ENCODE measurements at regions not wholly inside any gene's neighbourhood (a gene's known extent, or its start where the extent isn't known, plus 50 kb on each side); places are given as distances from the start of the nearest gene placed in this dataset.

DNA sequence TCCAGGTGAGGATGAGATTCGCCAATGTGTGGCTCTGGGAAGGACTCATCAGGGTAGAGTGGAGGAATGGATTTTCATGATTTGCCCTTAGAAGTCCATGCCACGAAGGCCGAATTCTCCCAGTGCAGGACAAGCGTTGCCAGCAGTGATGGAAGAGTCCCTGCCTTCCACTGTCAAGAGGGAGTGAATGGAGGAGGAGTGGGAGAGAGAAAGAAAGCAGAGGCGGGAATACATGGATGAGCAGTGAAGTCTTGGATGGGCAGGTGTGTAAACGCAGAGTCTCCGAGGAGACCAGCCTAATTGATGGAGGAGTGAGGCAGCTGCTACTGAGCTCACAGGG, 419.2 kb downstream of the GLRX3 start:
- Histone ChIP-seq H3K9me3 (ENCODE audit: low read depth) (no peaks in the 10 kb centered on the region), H3K36me3 (ENCODE audit: low read depth) (no peaks in the 10 kb centered on the region), H3K9me2 (ENCODE audit: insufficient read depth) (no peaks in the 10 kb centered on the region), H3K9ac (no peak overlapping the region), H3F3A (ENCODE audit: insufficient read depth) (no peaks in the 10 kb centered on the region), H3K4me3 (no peak overlapping the region), H3K4me1 (ENCODE audit: insufficient read depth) (no peaks in the 10 kb centered on the region), H2AFZ (no peak overlapping the region), H3K27ac (no peak overlapping the region), H3K27me3 (replicated peaks; ENCODE audit: insufficient read depth) (no peaks in the 10 kb centered on the region), H4K20me1 (ENCODE audit: insufficient read depth) (no peaks in the 10 kb centered on the region), H3K4me2 (ENCODE audit: unreplicated experiment) (no peak overlapping the region), H3K79me2 (ENCODE audit: insufficient read depth) (no peaks in the 10 kb centered on the region)
- WGBS, 2 experiments (ENCODE audit: low coverage in 1 of 2, low lambda C conversion rate in 2 of 2, missing lambda C conversion rate in 2 of 2) = 44 to 52% methylated on average over 7 of the region's 7 CpGs
- no peak for DNase-seq
- in situ Hi-C loops (cut with MboI) = no loop called here
- TF ChIP-seq EZH2phosphoT487 (IDR thresholded peaks at IDR 0.05; ENCODE audit: insufficient read depth, low read depth) = no peak
- no peak for TF ChIP-seq EZH2 (IDR thresholded peaks at IDR 0.05; ENCODE audit: insufficient read depth, poor library complexity, severe bottlenecking)

DNA sequence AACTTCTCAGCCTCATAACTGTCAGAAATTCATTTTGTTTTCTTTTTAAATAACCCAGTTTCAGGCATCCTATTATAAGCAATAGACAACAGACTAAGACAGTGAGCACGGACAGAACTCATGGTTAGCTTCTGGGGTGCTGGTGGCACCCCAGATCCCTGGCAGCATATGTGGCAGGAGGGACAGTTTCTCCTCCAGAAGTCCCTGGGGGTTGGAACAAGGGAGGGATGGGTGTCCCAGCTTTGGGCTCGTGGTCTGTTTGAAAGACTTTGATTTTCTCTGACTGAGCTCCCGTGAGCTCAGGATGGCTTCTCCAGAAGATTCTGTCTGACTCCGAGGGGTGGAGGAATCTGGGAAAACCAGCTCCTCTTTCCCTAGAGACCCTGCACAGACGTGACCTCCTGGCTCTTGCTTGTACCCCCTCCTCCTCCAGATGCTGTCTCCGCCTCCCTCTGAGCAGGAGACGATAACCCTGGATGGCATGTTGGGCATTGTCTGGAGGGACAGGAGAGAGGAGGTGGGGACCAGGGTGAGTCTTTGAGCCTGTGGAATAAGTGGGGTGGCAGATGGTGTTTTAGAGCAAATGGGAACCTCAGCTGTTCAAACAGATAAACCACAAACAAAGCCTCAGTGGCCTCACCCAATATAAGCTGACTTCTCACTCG, 421.1 kb downstream of the GLRX3 start:
- in situ Hi-C loops (cut with MboI) = no loop called here
- H3K36me3 ChIP-seq (ENCODE audit: low read depth) = no peaks in the 10 kb centered on the region
- no peak overlapping the region for H3K4me3 ChIP-seq
- H3K9me3 ChIP-seq (ENCODE audit: low read depth) = no peaks in the 10 kb centered on the region
- H3K9me2 ChIP-seq (ENCODE audit: insufficient read depth) = no peaks in the 10 kb centered on the region
- 15 to 16% methylated on average over 8 of the region's 8 CpGs for WGBS, 2 experiments (ENCODE audit: low coverage in 1 of 2, low lambda C conversion rate in 2 of 2, missing lambda C conversion rate in 2 of 2)
- H2AFZ ChIP-seq = no peak overlapping the region
- H4K20me1 ChIP-seq (ENCODE audit: insufficient read depth) = no peaks in the 10 kb centered on the region
- H3K4me1 ChIP-seq (ENCODE audit: insufficient read depth) = no peaks in the 10 kb centered on the region
- H3K27me3 ChIP-seq (replicated peaks; ENCODE audit: insufficient read depth) = no peaks in the 10 kb centered on the region
- no peak overlapping the region for H3K27ac ChIP-seq
- no peak for DNase-seq
- H3K4me2 ChIP-seq (ENCODE audit: unreplicated experiment) = no peak overlapping the region
- no peak for TF ChIP-seq EZH2phosphoT487 (IDR thresholded peaks at IDR 0.05; ENCODE audit: insufficient read depth, low read depth)
- H3K79me2 ChIP-seq (ENCODE audit: insufficient read depth) = no peaks in the 10 kb centered on the region
- no peaks in the 10 kb centered on the region for H3F3A ChIP-seq (ENCODE audit: insufficient read depth)
- no peak overlapping the region for H3K9ac ChIP-seq

DNA sequence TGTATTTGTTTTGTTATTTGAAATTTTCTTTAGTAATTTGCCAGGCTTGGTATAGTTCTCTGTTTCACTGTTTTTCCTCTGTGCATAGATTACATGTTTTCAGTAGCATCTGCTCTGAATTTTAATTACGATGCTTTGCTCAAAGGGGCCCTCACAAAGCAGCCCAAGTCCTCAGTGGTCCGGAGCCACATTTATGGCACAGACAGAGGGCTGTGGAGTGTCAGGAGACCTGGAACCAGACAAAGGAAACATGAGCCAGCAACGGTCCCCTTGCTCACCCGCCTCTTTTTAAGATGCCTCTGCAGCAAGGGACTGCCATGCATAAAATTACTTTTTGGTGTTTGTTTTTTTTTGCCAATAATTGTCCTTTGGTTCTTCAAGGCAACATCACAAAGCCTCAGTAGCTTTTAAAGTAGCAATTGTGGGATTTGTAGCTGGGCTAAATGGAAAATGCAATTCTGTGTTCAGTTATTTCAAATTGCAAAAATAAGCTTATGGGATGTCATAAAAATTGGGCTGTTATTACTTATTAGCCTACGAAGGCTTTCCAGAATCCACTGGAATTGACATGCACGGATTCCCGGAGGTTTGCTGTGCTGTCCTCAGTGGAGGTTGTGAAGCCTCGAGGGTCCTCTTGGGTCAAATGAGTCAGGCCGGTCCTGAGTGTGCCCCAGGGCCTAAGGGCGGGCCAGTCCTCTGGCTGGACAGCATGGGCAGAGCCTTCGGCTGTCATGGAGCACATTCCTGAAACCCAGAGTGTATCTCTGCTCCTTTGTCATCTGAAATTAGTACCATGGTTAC, 422.8 kb downstream of the GLRX3 start:
- H3K36me3 ChIP-seq (ENCODE audit: low read depth) = no peaks in the 10 kb centered on the region
- no peaks in the 10 kb centered on the region for H3K79me2 ChIP-seq (ENCODE audit: insufficient read depth)
- H3K9ac ChIP-seq = no peak overlapping the region
- WGBS, 2 experiments (ENCODE audit: low coverage in 1 of 2, low lambda C conversion rate in 2 of 2, missing lambda C conversion rate in 2 of 2) = 6% methylated on average over 11 of the region's 11 CpGs
- in situ Hi-C loops (cut with MboI) = no loop called here
- no peak overlapping the region for H2AFZ ChIP-seq
- no peak overlapping the region for H3K4me2 ChIP-seq (ENCODE audit: unreplicated experiment)
- no peak overlapping the region for H3K4me3 ChIP-seq
- H3K27me3 ChIP-seq (replicated peaks; ENCODE audit: insufficient read depth) = no peaks in the 10 kb centered on the region
- no peak overlapping the region for H3K27ac ChIP-seq
- no peaks in the 10 kb centered on the region for H4K20me1 ChIP-seq (ENCODE audit: insufficient read depth)
- no peaks in the 10 kb centered on the region for H3K9me3 ChIP-seq (ENCODE audit: low read depth)
- H3K4me1 ChIP-seq (ENCODE audit: insufficient read depth) = no peaks in the 10 kb centered on the region
- no peak for TF ChIP-seq EZH2 (IDR thresholded peaks at IDR 0.05; ENCODE audit: insufficient read depth, poor library complexity, severe bottlenecking)
- TF ChIP-seq EZH2phosphoT487 (IDR thresholded peaks at IDR 0.05; ENCODE audit: insufficient read depth, low read depth) = no peak
- no peaks in the 10 kb centered on the region for H3F3A ChIP-seq (ENCODE audit: insufficient read depth)
- H3K9me2 ChIP-seq (ENCODE audit: insufficient read depth) = no peaks in the 10 kb centered on the region
- no peak for DNase-seq

DNA sequence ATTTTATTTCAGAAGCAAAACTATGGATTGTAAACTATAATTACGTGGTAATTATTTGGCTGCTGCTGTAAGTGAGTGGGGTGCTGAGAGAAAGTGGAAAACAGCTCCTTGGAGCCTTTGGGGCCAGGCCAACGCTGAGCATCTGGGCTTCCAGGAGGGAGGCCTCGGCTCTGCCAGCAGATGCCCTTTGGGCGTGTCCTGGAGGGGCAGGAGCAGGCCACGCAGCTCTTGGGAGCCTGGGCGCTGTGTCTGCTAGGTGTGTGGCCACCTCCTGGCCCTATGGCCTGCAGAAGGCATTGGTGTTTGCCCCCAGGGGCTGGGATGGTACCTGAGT, 423.3 kb downstream of the GLRX3 start:
- no peaks in the 10 kb centered on the region for H3K9me3 ChIP-seq (ENCODE audit: low read depth)
- no peaks in the 10 kb centered on the region for H3K4me1 ChIP-seq (ENCODE audit: insufficient read depth)
- no peaks in the 10 kb centered on the region for H4K20me1 ChIP-seq (ENCODE audit: insufficient read depth)
- 5 to 9% methylated on average over 6 of the region's 6 CpGs for WGBS, 2 experiments (ENCODE audit: low coverage in 1 of 2, low lambda C conversion rate in 2 of 2, missing lambda C conversion rate in 2 of 2)
- in situ Hi-C loops (cut with MboI) = no loop called here
- no peak overlapping the region for H2AFZ ChIP-seq
- H3K27ac ChIP-seq = no peak overlapping the region
- H3K4me2 ChIP-seq (ENCODE audit: unreplicated experiment) = no peak overlapping the region
- H3F3A ChIP-seq (ENCODE audit: insufficient read depth) = no peaks in the 10 kb centered on the region
- H3K79me2 ChIP-seq (ENCODE audit: insufficient read depth) = no peaks in the 10 kb centered on the region
- no peak for DNase-seq
- TF ChIP-seq EZH2phosphoT487 (IDR thresholded peaks at IDR 0.05; ENCODE audit: insufficient read depth, low read depth) = no peak
- no peak for TF ChIP-seq EZH2 (IDR thresholded peaks at IDR 0.05; ENCODE audit: insufficient read depth, poor library complexity, severe bottlenecking)
- no peaks in the 10 kb centered on the region for H3K36me3 ChIP-seq (ENCODE audit: low read depth)
- H3K27me3 ChIP-seq (replicated peaks; ENCODE audit: insufficient read depth) = no peaks in the 10 kb centered on the region
- H3K9me2 ChIP-seq (ENCODE audit: insufficient read depth) = no peaks in the 10 kb centered on the region
- H3K4me3 ChIP-seq = no peak overlapping the region
- H3K9ac ChIP-seq = no peak overlapping the region

Measured in GM23248 (cell line).